ENCODE measurements at regions not wholly inside any gene's neighbourhood (a gene's known extent, or its start where the extent isn't known, plus 50 kb on each side); places are given as distances from the start of the nearest gene placed in this dataset.
"Not testable (repeated sequence)": the region's sequence is repeated elsewhere in the genome, so short reads cannot be mapped to it uniquely, and the experiment has no call there.

DNA sequence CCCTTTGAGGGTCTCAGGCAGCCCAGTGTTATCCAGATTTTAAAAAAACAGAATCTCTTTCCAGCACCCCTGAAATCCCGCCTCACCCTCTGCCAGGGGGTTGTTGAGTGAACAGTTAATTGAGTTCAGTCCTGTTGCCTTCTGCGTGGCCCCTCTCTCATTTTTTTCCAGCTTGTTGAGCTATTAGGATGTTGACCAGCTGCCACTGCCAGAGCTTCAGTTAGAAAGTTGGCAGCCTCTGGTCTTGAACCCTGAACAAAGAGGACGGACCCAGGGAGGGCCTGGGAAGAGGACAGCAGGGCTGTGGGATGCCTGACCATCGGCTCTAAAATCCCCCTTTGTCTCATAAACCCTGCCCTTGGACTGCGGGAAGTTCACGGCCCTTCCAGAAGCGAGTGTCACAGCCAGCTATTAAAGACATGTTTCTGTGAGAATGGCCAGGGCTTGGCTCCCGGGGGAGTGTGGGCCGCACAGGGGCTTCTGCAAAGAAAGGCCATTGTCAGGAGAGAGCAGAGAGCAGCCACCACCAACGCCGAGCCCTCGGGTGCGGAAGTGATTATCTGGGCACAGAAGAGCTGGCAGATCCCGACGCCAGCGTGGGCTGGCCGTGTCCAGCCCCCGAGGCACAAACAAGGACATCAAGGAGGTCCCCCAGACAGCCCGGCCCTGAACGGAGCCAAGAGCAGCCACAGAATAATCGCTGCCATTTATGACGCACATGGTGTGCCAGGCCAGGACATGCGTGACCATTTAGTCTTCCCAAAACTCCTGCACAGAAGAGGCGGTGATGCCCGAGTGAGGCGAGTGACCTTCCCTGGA lies 189.0 kb downstream of the ANKRD60 start:
- H3K27ac ChIP-seq: no peak overlapping the region
- TF ChIP-seq, protein P1, sequence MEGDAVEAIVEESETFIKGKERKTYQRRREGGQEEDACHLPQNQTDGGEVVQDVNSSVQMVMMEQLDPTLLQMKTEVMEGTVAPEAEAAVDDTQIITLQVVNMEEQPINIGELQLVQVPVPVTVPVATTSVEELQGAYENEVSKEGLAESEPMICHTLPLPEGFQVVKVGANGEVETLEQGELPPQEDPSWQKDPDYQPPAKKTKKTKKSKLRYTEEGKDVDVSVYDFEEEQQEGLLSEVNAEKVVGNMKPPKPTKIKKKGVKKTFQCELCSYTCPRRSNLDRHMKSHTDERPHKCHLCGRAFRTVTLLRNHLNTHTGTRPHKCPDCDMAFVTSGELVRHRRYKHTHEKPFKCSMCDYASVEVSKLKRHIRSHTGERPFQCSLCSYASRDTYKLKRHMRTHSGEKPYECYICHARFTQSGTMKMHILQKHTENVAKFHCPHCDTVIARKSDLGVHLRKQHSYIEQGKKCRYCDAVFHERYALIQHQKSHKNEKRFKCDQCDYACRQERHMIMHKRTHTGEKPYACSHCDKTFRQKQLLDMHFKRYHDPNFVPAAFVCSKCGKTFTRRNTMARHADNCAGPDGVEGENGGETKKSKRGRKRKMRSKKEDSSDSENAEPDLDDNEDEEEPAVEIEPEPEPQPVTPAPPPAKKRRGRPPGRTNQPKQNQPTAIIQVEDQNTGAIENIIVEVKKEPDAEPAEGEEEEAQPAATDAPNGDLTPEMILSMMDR (IDR thresholded peaks at IDR 0.05): no peak
- TF ChIP-seq ZFX (IDR thresholded peaks at IDR 0.05; ENCODE audit: borderline replicate concordance): no peak

DNA sequence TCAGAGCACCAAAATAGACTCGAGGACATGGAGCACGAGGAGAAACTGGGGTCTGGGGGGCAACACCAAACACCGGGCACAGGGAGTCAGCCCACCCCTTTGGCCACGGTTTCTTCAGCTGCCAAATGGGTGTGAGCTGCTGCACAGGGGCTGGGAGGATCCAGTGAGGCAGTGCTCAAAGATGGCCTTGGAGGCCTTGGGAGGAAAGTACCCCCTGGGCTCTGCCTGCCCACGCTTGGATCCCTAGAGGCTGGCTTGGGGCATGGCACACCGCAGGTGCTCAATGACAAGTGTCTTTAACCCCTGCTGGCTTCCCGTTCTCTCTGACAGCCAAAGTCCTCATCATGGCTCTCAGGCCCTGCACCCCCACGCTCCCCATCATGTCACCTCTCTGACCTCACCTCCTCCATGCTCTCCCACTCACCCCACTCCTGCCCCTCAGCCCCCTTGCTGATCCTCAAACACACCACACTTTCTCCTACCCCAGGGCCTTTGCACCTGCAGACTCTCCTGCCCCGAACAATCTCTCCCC lies 190.3 kb downstream of the ANKRD60 start:
- no peak for TF ChIP-seq ZFX (IDR thresholded peaks at IDR 0.05; ENCODE audit: borderline replicate concordance)
- TF ChIP-seq, protein P1 (IDR thresholded peaks at IDR 0.05): no peak
- no peak overlapping the region for H3K27ac ChIP-seq

DNA sequence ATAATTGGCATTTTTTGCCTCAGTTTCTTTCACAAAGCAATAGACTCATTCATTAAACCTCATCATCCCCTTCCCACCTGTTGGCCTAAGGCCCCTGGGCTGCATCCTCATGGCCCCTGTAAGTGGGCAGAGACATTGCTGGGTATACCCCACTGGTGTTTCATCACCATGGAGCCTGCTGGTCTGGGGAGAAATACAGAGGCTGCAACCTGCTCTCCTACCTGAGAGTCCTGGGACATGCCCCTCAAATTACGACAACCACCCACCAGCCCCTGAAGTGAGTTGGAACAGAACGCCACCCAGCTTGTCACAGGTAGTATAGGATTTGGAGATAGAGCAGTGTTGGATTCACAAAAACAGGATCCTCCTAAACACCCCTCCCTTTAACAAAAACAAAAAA lies 190.8 kb downstream of the ANKRD60 start:
- no peak overlapping the region for H3K27ac ChIP-seq
- no peak for TF ChIP-seq ZFX (IDR thresholded peaks at IDR 0.05; ENCODE audit: borderline replicate concordance)
- TF ChIP-seq, protein P1 (IDR thresholded peaks at IDR 0.05): no peak

DNA sequence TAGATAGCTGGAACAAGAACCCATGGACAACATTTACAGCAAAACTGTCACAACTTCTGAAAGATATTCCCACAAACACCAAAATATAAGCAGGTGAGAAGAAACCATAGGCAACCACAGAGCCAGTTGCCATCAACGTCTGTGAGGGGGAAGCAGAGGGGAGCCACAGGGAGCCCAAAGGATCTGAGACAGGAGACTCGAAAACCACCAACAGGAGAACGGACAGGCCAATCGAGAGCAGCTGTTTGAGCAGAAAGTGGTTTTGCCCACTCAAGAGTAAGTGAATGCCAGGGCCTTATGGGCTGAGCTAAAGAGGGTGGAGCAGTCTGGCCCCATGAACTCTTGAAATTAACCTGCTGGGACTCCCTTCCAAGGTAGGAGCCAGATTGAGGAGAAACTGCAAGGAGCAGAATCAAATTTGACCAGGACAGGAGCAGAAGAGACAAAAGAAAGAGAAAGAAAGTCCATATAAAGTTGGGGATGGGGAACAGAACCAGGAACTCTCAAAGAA lies 195.4 kb downstream of the ANKRD60 start:
- no peak overlapping the region for H3K27ac ChIP-seq
- TF ChIP-seq, protein P1 (IDR thresholded peaks at IDR 0.05): no peak
- no peak for TF ChIP-seq ZFX (IDR thresholded peaks at IDR 0.05; ENCODE audit: borderline replicate concordance)

DNA sequence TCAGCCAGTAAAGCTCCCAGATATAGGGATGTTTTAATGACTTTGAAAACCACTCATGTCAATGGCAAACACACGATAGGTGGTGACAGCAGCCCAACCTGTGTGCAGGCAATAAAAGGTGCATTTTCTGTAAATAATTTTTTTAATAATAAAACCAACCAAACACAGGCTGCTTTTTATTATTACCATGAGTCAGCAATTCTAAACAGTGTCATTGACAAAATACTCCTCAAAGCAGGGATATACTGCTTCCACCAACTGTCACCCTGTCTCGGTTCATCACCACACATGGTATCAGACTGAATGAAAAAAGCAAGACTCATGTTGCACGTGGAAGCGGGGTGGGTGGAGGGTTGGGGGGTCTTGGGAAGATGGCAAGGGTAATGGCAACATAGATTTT lies 195.9 kb downstream of the ANKRD60 start:
- no peak for TF ChIP-seq ZFX (IDR thresholded peaks at IDR 0.05; ENCODE audit: borderline replicate concordance)
- TF ChIP-seq, protein P1 (IDR thresholded peaks at IDR 0.05): no peak
- no peak overlapping the region for H3K27ac ChIP-seq

DNA sequence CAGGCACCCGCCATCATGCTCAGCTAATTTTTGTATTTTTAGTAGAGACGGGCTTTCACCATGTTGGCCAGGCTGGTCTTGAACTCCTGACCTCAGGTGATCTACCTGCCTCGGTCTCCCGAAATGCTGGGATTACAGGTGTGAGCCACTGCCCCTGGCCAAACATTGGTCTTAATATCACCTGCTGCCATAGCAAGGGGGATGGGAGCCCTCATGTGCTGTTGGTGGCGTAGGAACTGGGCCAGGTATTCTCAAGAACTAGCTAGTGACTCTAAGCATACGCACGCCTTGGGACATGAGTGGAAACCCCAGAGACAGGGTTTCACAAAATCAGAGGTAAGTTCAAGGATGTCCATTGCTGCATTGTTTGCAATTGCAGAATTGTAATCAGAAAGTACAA lies 197.1 kb downstream of the ANKRD60 start:
- not testable (repeated sequence) for H3K27ac ChIP-seq

DNA sequence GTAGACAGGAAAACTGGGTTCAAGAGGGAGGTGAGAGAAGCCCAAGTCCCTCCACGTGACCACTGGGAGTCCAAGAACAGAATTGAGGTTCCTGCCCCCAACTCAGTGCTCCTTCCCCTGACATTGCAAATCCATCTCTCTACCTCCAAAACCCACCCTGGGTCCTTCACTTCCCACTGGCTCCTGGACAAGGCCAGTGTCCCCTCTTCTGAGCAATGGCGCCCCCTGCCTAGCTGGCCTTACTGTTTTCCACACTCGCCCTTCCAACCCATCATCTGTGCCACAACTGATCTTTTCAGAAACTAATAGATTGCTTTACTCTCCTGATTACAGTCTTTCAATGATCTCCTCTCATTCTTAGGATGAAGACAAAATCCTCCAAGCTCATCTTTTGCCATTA lies 200.3 kb downstream of the ANKRD60 start:
- TF ChIP-seq ZFX (IDR thresholded peaks at IDR 0.05; ENCODE audit: borderline replicate concordance): no peak
- TF ChIP-seq, protein P1 (IDR thresholded peaks at IDR 0.05): peak; percentile 51
- H3K27ac ChIP-seq: no peak overlapping the region

Measured in 22Rv1 (cell line).